ENCODE measurements at regions not wholly inside any gene's neighbourhood (a gene's known extent, or its start where the extent isn't known, plus 50 kb on each side); places are given as distances from the start of the nearest gene placed in this dataset.
"Not testable (repeated sequence)": the region's sequence is repeated elsewhere in the genome, so short reads cannot be mapped to it uniquely, and the experiment has no call there.

- DNase-seq, result no peak
Observed at GRCh38 chr2:122683018-122683417, 927.6 kb downstream of the TSN start.

- no peak for DNase-seq
Observed at GRCh38 chr2:122692400-122693083, 937.1 kb downstream of the TSN start.

- no peak for DNase-seq
Observed at GRCh38 chr2:122697415-122697814, 942.0 kb downstream of the TSN start.

- DNase-seq, result no peak
Observed at GRCh38 chr2:122703676-122704075, 948.2 kb downstream of the TSN start.

DNA sequence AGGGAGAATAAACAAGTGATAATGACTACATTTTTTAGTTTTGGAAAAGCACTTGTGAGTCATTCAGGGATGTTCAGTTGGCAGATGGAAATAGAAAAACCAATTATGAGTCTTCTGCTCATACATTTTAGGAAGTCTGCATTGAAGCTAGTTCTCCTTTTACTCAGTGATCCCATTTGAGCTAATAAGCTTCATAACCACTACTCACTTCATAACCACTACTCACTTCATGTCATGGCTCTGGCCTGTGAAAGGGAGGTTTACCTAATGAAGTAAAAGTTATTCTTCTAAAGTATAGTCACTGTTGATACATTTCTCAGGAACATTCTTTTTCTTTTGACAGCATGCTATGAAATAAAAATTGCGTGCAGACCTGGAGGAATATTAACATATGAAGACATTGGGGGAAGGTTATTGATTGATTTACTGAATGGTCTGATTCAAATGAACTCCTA, 948.7 kb downstream of the TSN start:
- no peak for DNase-seq

GRCh38 chr2:122705746-122706145, 950.3 kb downstream of the TSN start:
- no peak for DNase-seq

DNA sequence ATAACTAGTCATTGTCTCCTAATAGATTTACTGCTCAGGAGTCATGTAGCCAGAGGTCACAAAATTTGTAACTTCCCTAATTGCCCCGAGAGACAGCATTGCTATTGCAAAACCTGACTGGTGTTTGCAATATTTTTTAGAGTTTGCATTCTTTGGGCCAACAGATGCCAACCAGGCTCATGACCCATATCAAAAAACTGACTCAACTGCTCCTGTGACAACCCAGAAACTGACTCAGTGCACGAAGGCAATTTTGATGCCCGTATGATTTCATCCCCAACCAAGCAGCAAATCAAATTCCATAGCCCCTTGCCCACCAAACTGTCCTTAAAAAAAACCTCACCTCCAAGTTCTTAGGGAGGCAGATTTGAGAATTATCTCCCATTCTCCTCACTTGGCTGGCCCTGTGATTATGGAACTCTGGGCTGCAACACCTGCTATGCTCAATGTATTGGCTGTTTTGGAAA, 951.3 kb downstream of the TSN start:
- DNase-seq, result no peak

DNA sequence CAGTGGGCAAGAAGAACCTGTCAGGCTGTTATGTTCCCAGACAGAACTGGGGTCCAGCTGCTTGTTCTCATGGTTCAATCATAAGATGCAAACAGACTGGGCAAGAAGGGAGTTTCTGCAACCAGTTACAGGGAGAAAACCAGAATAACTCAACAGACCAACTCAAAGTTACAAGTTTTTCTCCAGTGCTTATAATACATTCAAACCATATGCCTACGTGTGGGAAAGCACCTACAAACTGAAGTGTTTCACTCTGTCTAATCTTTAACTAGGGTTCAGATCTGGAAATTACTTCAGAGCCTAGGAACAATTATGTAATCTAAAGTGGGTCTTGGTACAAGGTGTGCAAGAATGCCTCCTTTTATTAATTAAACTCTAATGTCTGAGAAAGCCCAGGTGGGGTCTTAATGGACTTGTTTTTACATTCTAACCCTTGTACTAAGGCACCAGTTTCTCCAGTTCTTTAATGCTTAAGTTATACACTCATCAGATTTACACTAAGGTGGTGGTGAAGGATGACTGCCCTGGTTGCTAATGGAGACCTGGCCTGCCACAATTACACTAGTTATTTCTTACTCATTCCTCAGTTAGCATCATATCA, 951.9 kb downstream of the TSN start:
- no peak for DNase-seq

- DNase-seq, result no peak
Observed at GRCh38 chr2:122710049-122710448, 954.6 kb downstream of the TSN start.

DNA sequence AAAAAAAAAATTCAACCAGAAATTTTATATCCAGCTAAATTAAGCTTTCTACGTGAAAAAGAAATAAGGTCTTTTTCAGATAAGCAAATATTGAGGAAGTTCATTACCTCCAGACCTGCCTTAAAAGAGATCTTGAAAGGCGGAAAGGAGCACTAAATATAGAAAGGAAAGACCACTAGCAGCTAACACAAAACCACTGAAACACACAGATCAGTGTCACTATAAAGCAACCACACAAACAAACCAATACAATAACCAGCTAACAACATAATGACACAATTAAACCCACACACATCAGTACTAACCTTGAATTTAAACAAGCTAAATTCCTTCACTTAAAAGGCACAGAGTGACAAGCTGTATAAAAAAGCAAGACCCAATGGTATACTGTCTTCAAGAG, 958.3 kb downstream of the TSN start:
- DNase-seq, result no peak

GRCh38 chr2:122720822-122721221, 965.4 kb downstream of the TSN start:
- DNase-seq, result not testable (repeated sequence)

GRCh38 chr2:122734766-122735424, 979.4 kb downstream of the TSN start:
- DNase-seq, result no peak

GRCh38 chr2:122736279-122736678, 980.8 kb downstream of the TSN start:
- DNase-seq, result no peak

DNA sequence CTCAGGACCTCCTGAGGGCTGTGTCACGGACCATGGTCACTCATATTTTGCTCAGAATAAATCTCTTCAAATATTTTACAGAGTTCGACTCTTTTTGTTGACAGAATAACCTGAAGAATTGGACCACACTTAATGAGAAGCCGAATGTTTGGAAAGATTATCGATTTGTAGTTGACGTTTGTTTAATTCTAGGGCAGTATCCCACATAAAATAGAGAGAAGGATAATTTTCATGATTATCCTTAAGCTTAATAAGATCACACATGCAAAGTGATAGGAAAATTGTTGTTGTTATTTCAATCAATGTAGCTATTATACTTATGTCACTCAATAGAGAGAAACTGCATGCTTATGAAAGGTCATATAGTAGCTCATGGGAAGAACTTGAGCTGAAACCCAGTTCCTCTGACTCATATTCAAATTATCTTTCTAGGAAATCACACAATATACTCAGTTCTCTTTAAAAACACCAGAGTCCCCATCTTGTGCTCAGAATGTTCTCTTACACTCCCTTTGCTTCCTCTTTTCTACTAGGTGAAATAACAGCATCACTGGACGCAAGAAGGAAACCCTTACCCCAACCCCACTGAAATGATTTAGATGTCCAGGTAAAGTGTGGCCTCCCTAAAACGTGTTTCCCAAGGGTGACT, 982.1 kb downstream of the TSN start:
- no peak for DNase-seq

GRCh38 chr2:122739732-122740593, 984.5 kb downstream of the TSN start:
- DNase-seq, result no peak

DNA sequence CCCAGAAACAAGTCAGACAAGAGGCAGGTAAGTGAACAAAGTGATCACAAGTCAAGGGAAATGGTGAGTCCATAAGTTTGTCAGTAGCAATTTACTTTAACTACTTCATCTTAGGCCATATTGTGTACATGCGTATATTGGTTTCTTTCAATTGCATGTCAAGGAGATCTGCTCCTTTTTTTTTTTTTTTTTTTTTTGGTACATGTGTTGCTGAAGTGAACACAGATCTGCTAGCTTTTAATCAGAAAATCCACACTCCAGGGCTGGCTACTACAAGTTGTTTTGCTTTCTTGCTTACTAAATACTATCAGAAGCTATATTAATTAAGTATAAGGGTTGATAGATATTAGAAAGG, 985.1 kb downstream of the TSN start:
- DNase-seq, result no peak

- no peak for DNase-seq
Observed at GRCh38 chr2:122741403-122741802, 986.0 kb downstream of the TSN start.

DNA sequence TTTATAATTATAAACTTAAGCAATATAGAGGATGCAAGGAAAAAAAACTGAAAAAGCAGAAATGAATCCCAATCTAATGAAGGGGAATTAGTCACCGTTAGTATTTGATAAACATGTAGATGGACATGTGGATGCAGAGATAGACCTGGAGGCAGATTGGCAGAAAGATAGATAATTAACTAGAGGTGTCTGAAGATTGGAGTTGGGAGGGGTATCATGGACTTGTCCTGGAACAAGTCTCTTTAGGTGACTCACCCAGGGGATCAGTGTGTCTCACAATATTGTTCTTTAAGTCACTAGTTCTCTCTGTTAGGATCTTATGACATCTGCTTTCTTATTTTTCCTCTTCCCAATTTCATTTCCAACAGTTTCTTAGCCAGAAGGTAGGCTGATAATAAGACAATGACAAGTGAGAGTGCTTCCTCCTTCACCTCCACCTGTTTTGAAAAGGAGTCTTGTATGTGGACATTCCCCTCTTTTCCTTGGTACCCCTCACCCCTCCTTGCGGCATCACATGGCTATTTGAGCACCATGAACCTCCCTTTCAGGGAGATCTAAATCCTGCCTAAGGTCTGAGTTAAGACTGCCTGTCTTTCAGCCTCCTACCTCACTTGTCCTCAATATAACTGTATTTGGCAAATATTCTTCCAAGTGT, 987.7 kb downstream of the TSN start:
- no peak for DNase-seq

DNA sequence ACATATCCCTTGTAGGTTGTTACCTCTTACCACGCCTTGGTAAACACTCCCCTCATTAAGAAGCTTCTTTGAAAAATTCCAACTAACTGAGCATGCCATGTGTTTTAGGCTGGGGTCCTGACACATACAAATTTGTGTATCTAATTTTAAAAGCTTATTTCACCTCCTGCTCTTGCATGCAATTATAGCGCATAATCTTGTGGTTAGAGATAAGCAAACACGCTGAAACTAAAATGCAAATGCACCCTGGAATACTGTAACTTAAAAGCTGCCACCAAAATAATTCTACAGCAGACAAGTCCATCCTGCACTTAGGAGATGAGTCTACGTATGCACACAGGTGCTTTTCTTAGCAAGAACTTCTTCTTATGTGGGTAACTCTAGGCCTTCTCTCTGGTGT, 990.2 kb downstream of the TSN start:
- DNase-seq, result no peak

- no peak for DNase-seq
Observed at GRCh38 chr2:122747670-122748069, 992.2 kb downstream of the TSN start.

- no peak for DNase-seq
Observed at GRCh38 chr2:122748552-122749011, 993.1 kb downstream of the TSN start.

- no peak for DNase-seq
Observed at GRCh38 chr2:122749405-122749804, 994.0 kb downstream of the TSN start.

Data from stimulated activated CD4-positive, alpha-beta T cell treated with anti-CD3 and anti-CD28 coated beads, Interleukin-4, amount 100 ng/mL, for 4 hours (primary cell).